NOMO-1 treated with dmso at 0.1 percent for 144 hours (cell line): ENCODE measurements at regions not wholly inside any gene's neighbourhood (a gene's known extent, or its start where the extent isn't known, plus 50 kb on each side); places are given as distances from the start of the nearest gene placed in this dataset.

Experiments
- DNase-seq: peaks from one replicate; lab custom pipeline; 2025; ENCODE audit not compliant: unreplicated experiment; lab: John Stamatoyannopoulos, UW

GRCh38 chr7:24341691-24342413 is 57.9 kb downstream of the NPY start:
- no peak for DNase-seq

- DNase-seq, result no peak
Measured at GRCh38 chr7:24343614-24344013, 59.6 kb downstream of the NPY start.

- DNase-seq, result no peak
Measured at GRCh38 chr7:24346129-24346528, 62.1 kb downstream of the NPY start.

- no peak for DNase-seq
Measured at GRCh38 chr7:24346716-24347115, 62.7 kb downstream of the NPY start.

- DNase-seq, result no peak
Measured at GRCh38 chr7:24349339-24349738, 65.3 kb downstream of the NPY start.

GRCh38 chr7:24354456-24354855 is 70.5 kb downstream of the NPY start:
- DNase-seq, result no peak

GRCh38 chr7:24356718-24357386 is 72.9 kb downstream of the NPY start:
- no peak for DNase-seq

- DNase-seq, result no peak
Measured at GRCh38 chr7:24361001-24361400, 77.0 kb downstream of the NPY start.

GRCh38 chr7:24365606-24366005 is 81.6 kb downstream of the NPY start:
- no peak for DNase-seq

GRCh38 chr7:24366876-24367275 is 82.9 kb downstream of the NPY start:
- no peak for DNase-seq

GRCh38 chr7:24368161-24368560 is 84.2 kb downstream of the NPY start:
- no peak for DNase-seq

- DNase-seq, result no peak
Measured at GRCh38 chr7:24370541-24370940, 86.6 kb downstream of the NPY start.

GRCh38 chr7:24372961-24373955 is 89.3 kb downstream of the NPY start:
- no peak for DNase-seq

GRCh38 chr7:24378871-24379616 is 95.1 kb downstream of the NPY start:
- no peak for DNase-seq

GRCh38 chr7:24381894-24382505 is 98.0 kb downstream of the NPY start:
- no peak for DNase-seq

GRCh38 chr7:24383055-24383454 is 99.1 kb downstream of the NPY start:
- no peak for DNase-seq

- no peak for DNase-seq
Measured at GRCh38 chr7:24384362-24385030, 100.5 kb downstream of the NPY start.

- no peak for DNase-seq
Measured at GRCh38 chr7:24388212-24388611, 104.2 kb downstream of the NPY start.

- no peak for DNase-seq
Measured at GRCh38 chr7:24390376-24391157, 106.6 kb downstream of the NPY start.
